Ovary (tissue), 3 donors: ENCODE measurements at regions not wholly inside any gene's neighbourhood (a gene's known extent, or its start where the extent isn't known, plus 50 kb on each side); places are given as distances from the start of the nearest gene placed in this dataset.

Experiments
- CTCF ChIP-seq, 3 donors: fragments of 450-650 bp in 2 of 3; fragments of 200-600 bp in 1 of 3; IDR thresholded peaks; one replicate each; pipeline versions ENCODE4 v1.5.1 to v1.8.0; 2016 to 2022; ENCODE audit warnings: antibody characterized with exemption in 3 of 3, mild to moderate bottlenecking in 1 of 3
- POLR2A ChIP-seq: fragments of 450-650 bp; IDR thresholded peaks from one replicate; pipeline ENCODE4 v1.6.1; 2017; ENCODE audit warnings: antibody characterized with exemption, mild to moderate bottlenecking, moderate library complexity
- donor health status: DM: no; HTN: no; CAD: no.

- TF ChIP-seq CTCF (IDR thresholded peaks at IDR 0.05) (no peak), POLR2A (no peak)
These were observed 452.1 kb upstream of the PDE3A start for GRCh38 chr12:19916196-19916753.
